ENCODE measurements at regions not wholly inside any gene's neighbourhood (a gene's known extent, or its start where the extent isn't known, plus 50 kb on each side); places are given as distances from the start of the nearest gene placed in this dataset.
A peak's percentile ranks its signal among the peaks of the same experiment; 100 is the strongest.

- intact Hi-C loops (cut with micrococcal nuclease) = no loop called here
- no peak for DNase-seq
- Histone ChIP-seq H3K27me3 (ENCODE audit: insufficient read depth, low read length) (no peaks in the 10 kb centered on the region), H3K4me3 (ENCODE audit: low read length in 2 of 2) (no peak overlapping the region), H3K9me3 (ENCODE audit: control insufficient read depth in 1 of 2, low read length in 2 of 2) (no peaks in the 10 kb centered on the region), H3K36me3 (ENCODE audit: insufficient read depth, low read length) (no peaks in the 10 kb centered on the region), H3K27ac (ENCODE audit: low read depth, low read length) (no peak overlapping the region), H3K4me1 (ENCODE audit: insufficient read depth, low read length) (no peaks in the 10 kb centered on the region)
- Mint-ChIP-seq H3K36me3 (no peaks in the 10 kb centered on the region), H3K27me3 (no peaks in the 10 kb centered on the region), H3K4me3 (no peak overlapping the region), H3K27ac (peak overlapping the region in 1 of 7 donors; percentile 14), H3K4me1 (peaks cover 0 to 10% (median 6%) of the 10 kb centered on the region in 4 donors), H3K9me3 (no peaks in the 10 kb centered on the region)
- POLR2A ChIA-PET (ENCODE audit: partially characterized antibody) = no interaction called here
- CTCF ChIA-PET (ENCODE audit: partially characterized antibody) = interaction anchor here (0.6 kb wide), 1 partner anchor 108 kb away, joined by 3 read pairs; no protein-coding TSS in a partner anchor
These were observed 589.8 kb upstream of the DPPA4 start for GRCh38 chr3:109927161-109927560.

- Mint-ChIP-seq H3K4me1 (peaks cover 0 to 5% (median 2%) of the 10 kb centered on the region in 4 donors), H3K9me3 (no peaks in the 10 kb centered on the region), H3K36me3 (no peaks in the 10 kb centered on the region), H3K4me3 (no peak overlapping the region), H3K27ac (no peak overlapping the region), H3K27me3 (no peaks in the 10 kb centered on the region)
- intact Hi-C loops (cut with micrococcal nuclease) = no loop called here
- H3K27me3 ChIP-seq (ENCODE audit: insufficient read depth, low read length) = no peaks in the 10 kb centered on the region
- no peaks in the 10 kb centered on the region for H3K4me1 ChIP-seq (ENCODE audit: insufficient read depth, low read length)
- no peak overlapping the region for H3K4me3 ChIP-seq (ENCODE audit: low read length in 2 of 2)
- H3K27ac ChIP-seq (ENCODE audit: low read depth, low read length) = no peak overlapping the region
- no peak for DNase-seq
- ChIA-PET POLR2A (ENCODE audit: partially characterized antibody) (no interaction called here), CTCF (ENCODE audit: partially characterized antibody) (no interaction called here)
- H3K36me3 ChIP-seq (ENCODE audit: insufficient read depth, low read length) = no peaks in the 10 kb centered on the region
- H3K9me3 ChIP-seq (ENCODE audit: control insufficient read depth in 1 of 2, low read length in 2 of 2) = no peaks in the 10 kb centered on the region
These were observed 590.4 kb upstream of the DPPA4 start for GRCh38 chr3:109927726-109928125.

- no peak overlapping the region for H3K27ac ChIP-seq (ENCODE audit: low read depth, low read length)
- no peaks in the 10 kb centered on the region for H3K27me3 Mint-ChIP-seq
- CTCF ChIA-PET (ENCODE audit: partially characterized antibody) = no interaction called here
- no peaks in the 10 kb centered on the region for H3K4me1 ChIP-seq (ENCODE audit: insufficient read depth, low read length)
- DNase-seq = no peak
- no peak overlapping the region for H3K4me3 ChIP-seq (ENCODE audit: low read length in 2 of 2)
- no peaks in the 10 kb centered on the region for H3K27me3 ChIP-seq (ENCODE audit: insufficient read depth, low read length)
- no peaks in the 10 kb centered on the region for H3K36me3 ChIP-seq (ENCODE audit: insufficient read depth, low read length)
- intact Hi-C loops (cut with micrococcal nuclease) = loop anchor here (10.0 kb wide), 1 partner anchor 196 kb away; no protein-coding TSS in a partner anchor
- POLR2A ChIA-PET (ENCODE audit: partially characterized antibody) = no interaction called here
- no peaks in the 10 kb centered on the region for H3K36me3 Mint-ChIP-seq
- H3K9me3 Mint-ChIP-seq = no peaks in the 10 kb centered on the region
- H3K9me3 ChIP-seq (ENCODE audit: control insufficient read depth in 1 of 2, low read length in 2 of 2) = no peaks in the 10 kb centered on the region
- H3K4me1 Mint-ChIP-seq = no peaks in the 10 kb centered on the region
- no peak overlapping the region for H3K4me3 Mint-ChIP-seq
- no peak overlapping the region for H3K27ac Mint-ChIP-seq
These were observed 593.2 kb upstream of the DPPA4 start for GRCh38 chr3:109930582-109930981.

GRCh38 chr3:109933576-109933975 lies 596.2 kb upstream of the DPPA4 start:
- Histone ChIP-seq H3K27me3 (ENCODE audit: insufficient read depth, low read length) (no peaks in the 10 kb centered on the region), H3K9me3 (ENCODE audit: control insufficient read depth in 1 of 2, low read length in 2 of 2) (no peaks in the 10 kb centered on the region), H3K27ac (ENCODE audit: low read depth, low read length) (no peak overlapping the region), H3K4me1 (ENCODE audit: insufficient read depth, low read length) (no peaks in the 10 kb centered on the region), H3K36me3 (ENCODE audit: insufficient read depth, low read length) (no peaks in the 10 kb centered on the region), H3K4me3 (ENCODE audit: low read length in 2 of 2) (no peak overlapping the region)
- CTCF ChIA-PET (ENCODE audit: partially characterized antibody) = interaction anchor here (0.6 kb wide), 1 partner anchor 123 kb away, joined by 3 read pairs; no protein-coding TSS in a partner anchor
- Mint-ChIP-seq H3K4me3 (no peak overlapping the region), H3K36me3 (no peaks in the 10 kb centered on the region), H3K27ac (no peak overlapping the region), H3K9me3 (no peaks in the 10 kb centered on the region), H3K27me3 (no peaks in the 10 kb centered on the region), H3K4me1 (no peaks in the 10 kb centered on the region)
- intact Hi-C loops (cut with micrococcal nuclease) = loop anchor here (10.0 kb wide), 1 partner anchor 199 kb away; no protein-coding TSS in a partner anchor
- DNase-seq = no peak
- POLR2A ChIA-PET (ENCODE audit: partially characterized antibody) = no interaction called here

GRCh38 chr3:109939817-109940216 lies 602.5 kb upstream of the DPPA4 start:
- Mint-ChIP-seq H3K4me1 (no peaks in the 10 kb centered on the region), H3K36me3 (no peaks in the 10 kb centered on the region), H3K27ac (no peak overlapping the region), H3K27me3 (no peaks in the 10 kb centered on the region), H3K9me3 (peaks cover 0 to 4% (median under 1%) of the 10 kb centered on the region in 8 donors), H3K4me3 (no peak overlapping the region)
- intact Hi-C loops (cut with micrococcal nuclease) = loop anchor here (10.0 kb wide), 2 partner anchors 135 to 205 kb away; no protein-coding TSS in a partner anchor
- DNase-seq = no peak
- CTCF ChIA-PET (ENCODE audit: partially characterized antibody) = no interaction called here
- Histone ChIP-seq H3K27me3 (ENCODE audit: insufficient read depth, low read length) (no peaks in the 10 kb centered on the region), H3K4me1 (ENCODE audit: insufficient read depth, low read length) (no peaks in the 10 kb centered on the region), H3K4me3 (ENCODE audit: low read length in 2 of 2) (no peak overlapping the region), H3K27ac (ENCODE audit: low read depth, low read length) (no peak overlapping the region), H3K9me3 (ENCODE audit: control insufficient read depth in 1 of 2, low read length in 2 of 2) (no peaks in the 10 kb centered on the region), H3K36me3 (ENCODE audit: insufficient read depth, low read length) (no peaks in the 10 kb centered on the region)
- POLR2A ChIA-PET (ENCODE audit: partially characterized antibody) = no interaction called here

- intact Hi-C loops (cut with micrococcal nuclease) = loop anchor here (10.0 kb wide), 1 partner anchor 138 kb away; no protein-coding TSS in a partner anchor
- Histone ChIP-seq H3K9me3 (ENCODE audit: control insufficient read depth in 1 of 2, low read length in 2 of 2) (no peaks in the 10 kb centered on the region), H3K27me3 (ENCODE audit: insufficient read depth, low read length) (no peaks in the 10 kb centered on the region), H3K4me3 (ENCODE audit: low read length in 2 of 2) (no peak overlapping the region), H3K27ac (ENCODE audit: low read depth, low read length) (no peak overlapping the region), H3K4me1 (ENCODE audit: insufficient read depth, low read length) (no peaks in the 10 kb centered on the region), H3K36me3 (ENCODE audit: insufficient read depth, low read length) (no peaks in the 10 kb centered on the region)
- Mint-ChIP-seq H3K4me3 (no peak overlapping the region), H3K27ac (no peak overlapping the region), H3K36me3 (no peaks in the 10 kb centered on the region), H3K27me3 (no peaks in the 10 kb centered on the region), H3K9me3 (peaks cover 0 to 4% (median under 1%) of the 10 kb centered on the region in 8 donors), H3K4me1 (no peaks in the 10 kb centered on the region)
- ChIA-PET POLR2A (ENCODE audit: partially characterized antibody) (no interaction called here), CTCF (ENCODE audit: partially characterized antibody) (no interaction called here)
- no peak for DNase-seq
These were observed 605.8 kb upstream of the DPPA4 start for GRCh38 chr3:109943181-109943580.

GRCh38 chr3:109944836-109945235 lies 607.5 kb upstream of the DPPA4 start:
- H3K27ac ChIP-seq (ENCODE audit: low read depth, low read length) = no peak overlapping the region
- no peaks in the 10 kb centered on the region for H3K27me3 ChIP-seq (ENCODE audit: insufficient read depth, low read length)
- ChIA-PET POLR2A (ENCODE audit: partially characterized antibody) (no interaction called here), CTCF (ENCODE audit: partially characterized antibody) (no interaction called here)
- no peaks in the 10 kb centered on the region for H3K27me3 Mint-ChIP-seq
- intact Hi-C loops (cut with micrococcal nuclease) = loop anchor here (10.0 kb wide), 1 partner anchor 140 kb away; no protein-coding TSS in a partner anchor
- peaks cover 0 to 4% (median 2%) of the 10 kb centered on the region in 8 donors for H3K9me3 Mint-ChIP-seq
- H3K9me3 ChIP-seq (ENCODE audit: control insufficient read depth in 1 of 2, low read length in 2 of 2) = no peaks in the 10 kb centered on the region
- DNase-seq = no peak
- H3K36me3 ChIP-seq (ENCODE audit: insufficient read depth, low read length) = no peaks in the 10 kb centered on the region
- no peaks in the 10 kb centered on the region for H3K4me1 ChIP-seq (ENCODE audit: insufficient read depth, low read length)
- no peaks in the 10 kb centered on the region for H3K36me3 Mint-ChIP-seq
- no peak overlapping the region for H3K4me3 ChIP-seq (ENCODE audit: low read length in 2 of 2)
- no peak overlapping the region for H3K27ac Mint-ChIP-seq
- no peaks in the 10 kb centered on the region for H3K4me1 Mint-ChIP-seq
- H3K4me3 Mint-ChIP-seq = no peak overlapping the region

GRCh38 chr3:109952924-109953323 lies 615.6 kb upstream of the DPPA4 start:
- Mint-ChIP-seq H3K36me3 (no peaks in the 10 kb centered on the region), H3K27ac (peak overlapping the region in 1 of 7 donors; percentile 3), H3K4me1 (peaks cover 0 to 5% (median 2%) of the 10 kb centered on the region in 4 donors), H3K4me3 (no peak overlapping the region), H3K9me3 (peaks cover 0 to 9% (median 0%) of the 10 kb centered on the region in 8 donors), H3K27me3 (no peaks in the 10 kb centered on the region)
- H3K27me3 ChIP-seq (ENCODE audit: insufficient read depth, low read length) = no peaks in the 10 kb centered on the region
- POLR2A ChIA-PET (ENCODE audit: partially characterized antibody) = no interaction called here
- intact Hi-C loops (cut with micrococcal nuclease) = no loop called here
- H3K36me3 ChIP-seq (ENCODE audit: insufficient read depth, low read length) = no peaks in the 10 kb centered on the region
- H3K27ac ChIP-seq (ENCODE audit: low read depth, low read length) = no peak overlapping the region
- DNase-seq = no peak
- no peak overlapping the region for H3K4me3 ChIP-seq (ENCODE audit: low read length in 2 of 2)
- no peaks in the 10 kb centered on the region for H3K4me1 ChIP-seq (ENCODE audit: insufficient read depth, low read length)
- CTCF ChIA-PET (ENCODE audit: partially characterized antibody) = no interaction called here
- H3K9me3 ChIP-seq (ENCODE audit: control insufficient read depth in 1 of 2, low read length in 2 of 2) = no peaks in the 10 kb centered on the region

Measured in CD4-positive, alpha-beta memory T cell (primary cell).